ENCODE measurements at regions not wholly inside any gene's neighbourhood (a gene's known extent, or its start where the extent isn't known, plus 50 kb on each side); places are given as distances from the start of the nearest gene placed in this dataset.

GRCh38 chr20:7499201-7499600, 441.1 kb downstream of the HAO1 start (continued):
- TF ChIP-seq ATF3 (IDR thresholded peaks at IDR 0.05), result no peak

DNA sequence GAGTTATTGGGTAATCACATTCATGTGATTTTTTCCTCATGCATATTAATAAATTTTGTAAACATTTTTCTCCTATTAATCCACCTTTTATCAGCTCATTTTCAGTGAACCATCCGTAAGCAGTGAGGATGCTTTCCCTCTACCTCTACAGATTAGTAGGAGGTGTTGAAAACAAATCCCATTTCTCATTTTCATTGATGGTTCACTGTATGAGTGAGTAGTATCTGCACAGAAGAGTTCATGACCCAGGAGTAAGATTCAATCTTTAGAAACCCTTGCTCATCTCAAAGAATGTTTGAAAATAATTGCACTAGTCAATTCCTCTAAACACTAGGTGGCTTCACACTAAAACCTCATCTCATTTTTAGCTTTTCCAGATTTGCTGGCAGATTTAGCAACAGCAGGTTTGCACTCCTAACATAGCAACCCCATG, 440.0 kb downstream of the HAO1 start:
- Histone ChIP-seq H3K27ac (ENCODE audit: low read depth in 1 of 2, low read length in 2 of 2) (no peak overlapping the region), H3K4me3 (ENCODE audit: low read depth in 1 of 3, low read length in 3 of 3) (no peak overlapping the region), H3K27me3 (ENCODE audit: control insufficient read depth in 4 of 4, insufficient read depth in 4 of 4, low read length in 3 of 4) (no peaks in the 10 kb centered on the region), H3K9me3 (ENCODE audit: control insufficient read depth in 4 of 4, low read length in 3 of 4) (no peaks in the 10 kb centered on the region), H3K9ac (ENCODE audit: low read depth in 1 of 2, low read length in 2 of 2) (no peak overlapping the region), H3K4me1 (ENCODE audit: control insufficient read depth in 4 of 4, insufficient read depth in 4 of 4, low read length in 3 of 4) (peaks cover 0 to 9% (median 3%) of the 10 kb centered on the region in 4 donors), H3K36me3 (ENCODE audit: control insufficient read depth in 4 of 4, insufficient read depth in 3 of 4, low read depth in 1 of 4, low read length in 3 of 4) (no peaks in the 10 kb centered on the region)
- no peak for DNase-seq (ENCODE audit: low spot score)
- peak; percentile 63 to 66 for TF ChIP-seq RAD21 (IDR thresholded peaks at IDR 0.05)
- TF ChIP-seq, protein P1, sequence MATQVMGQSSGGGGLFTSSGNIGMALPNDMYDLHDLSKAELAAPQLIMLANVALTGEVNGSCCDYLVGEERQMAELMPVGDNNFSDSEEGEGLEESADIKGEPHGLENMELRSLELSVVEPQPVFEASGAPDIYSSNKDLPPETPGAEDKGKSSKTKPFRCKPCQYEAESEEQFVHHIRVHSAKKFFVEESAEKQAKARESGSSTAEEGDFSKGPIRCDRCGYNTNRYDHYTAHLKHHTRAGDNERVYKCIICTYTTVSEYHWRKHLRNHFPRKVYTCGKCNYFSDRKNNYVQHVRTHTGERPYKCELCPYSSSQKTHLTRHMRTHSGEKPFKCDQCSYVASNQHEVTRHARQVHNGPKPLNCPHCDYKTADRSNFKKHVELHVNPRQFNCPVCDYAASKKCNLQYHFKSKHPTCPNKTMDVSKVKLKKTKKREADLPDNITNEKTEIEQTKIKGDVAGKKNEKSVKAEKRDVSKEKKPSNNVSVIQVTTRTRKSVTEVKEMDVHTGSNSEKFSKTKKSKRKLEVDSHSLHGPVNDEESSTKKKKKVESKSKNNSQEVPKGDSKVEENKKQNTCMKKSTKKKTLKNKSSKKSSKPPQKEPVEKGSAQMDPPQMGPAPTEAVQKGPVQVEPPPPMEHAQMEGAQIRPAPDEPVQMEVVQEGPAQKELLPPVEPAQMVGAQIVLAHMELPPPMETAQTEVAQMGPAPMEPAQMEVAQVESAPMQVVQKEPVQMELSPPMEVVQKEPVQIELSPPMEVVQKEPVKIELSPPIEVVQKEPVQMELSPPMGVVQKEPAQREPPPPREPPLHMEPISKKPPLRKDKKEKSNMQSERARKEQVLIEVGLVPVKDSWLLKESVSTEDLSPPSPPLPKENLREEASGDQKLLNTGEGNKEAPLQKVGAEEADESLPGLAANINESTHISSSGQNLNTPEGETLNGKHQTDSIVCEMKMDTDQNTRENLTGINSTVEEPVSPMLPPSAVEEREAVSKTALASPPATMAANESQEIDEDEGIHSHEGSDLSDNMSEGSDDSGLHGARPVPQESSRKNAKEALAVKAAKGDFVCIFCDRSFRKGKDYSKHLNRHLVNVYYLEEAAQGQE (IDR thresholded peaks at IDR 0.05), result no peak
- TF ChIP-seq GABPA (IDR thresholded peaks at IDR 0.05 in 1 of 2, conservative IDR thresholded peaks at IDR 0.05 in 1 of 2), result no peak
- no peak for TF ChIP-seq YY1 (IDR thresholded peaks at IDR 0.05)
- TF ChIP-seq NR2F2 (IDR thresholded peaks at IDR 0.05), result no peak
- 89% methylated on average over 1 of the region's 1 CpG for WGBS

GRCh38 chr20:7503501-7503900, 436.8 kb downstream of the HAO1 start:
- Histone ChIP-seq H3K9ac (ENCODE audit: low read depth in 1 of 2, low read length in 2 of 2) (no peak overlapping the region), H3K4me1 (ENCODE audit: control insufficient read depth in 4 of 4, insufficient read depth in 4 of 4, low read length in 3 of 4) (peaks cover 0 to 9% (median 3%) of the 10 kb centered on the region in 4 donors), H3K4me3 (ENCODE audit: low read depth in 1 of 3, low read length in 3 of 3) (no peak overlapping the region), H3K27me3 (ENCODE audit: control insufficient read depth in 4 of 4, insufficient read depth in 4 of 4, low read length in 3 of 4) (no peaks in the 10 kb centered on the region), H3K9me3 (ENCODE audit: control insufficient read depth in 4 of 4, low read length in 3 of 4) (no peaks in the 10 kb centered on the region), H3K36me3 (ENCODE audit: control insufficient read depth in 4 of 4, insufficient read depth in 3 of 4, low read depth in 1 of 4, low read length in 3 of 4) (no peaks in the 10 kb centered on the region), H3K27ac (ENCODE audit: low read depth in 1 of 2, low read length in 2 of 2) (no peak overlapping the region)
- no peak for TF ChIP-seq NR2F2 (IDR thresholded peaks at IDR 0.05)
- TF ChIP-seq SP1 (IDR thresholded peaks at IDR 0.05), result peak; percentile 53
- no peak for TF ChIP-seq CTCF (IDR thresholded peaks at IDR 0.05; ENCODE audit: low read depth, low read length, missing input control)
- TF ChIP-seq JUND (IDR thresholded peaks at IDR 0.05), result peak; percentile 25 to 53
- peak; percentile 38 for TF ChIP-seq FOXA2 (IDR thresholded peaks at IDR 0.05)
- peak; percentile 58 to 83 for TF ChIP-seq RXRA (IDR thresholded peaks at IDR 0.05)
- TF ChIP-seq ATF3 (IDR thresholded peaks at IDR 0.05), result peak; percentile 90
- TF ChIP-seq YY1 (IDR thresholded peaks at IDR 0.05), result peak; percentile 73
- TF ChIP-seq HNF4A (conservative IDR thresholded peaks at IDR 0.05), result peak; percentile 47 to 78
- peak; percentile 55 for TF ChIP-seq ZBTB33 (IDR thresholded peaks at IDR 0.05)
- TF ChIP-seq RAD21 (IDR thresholded peaks at IDR 0.05), result peak; percentile 58 to 60
- peak; percentile 7 for TF ChIP-seq FOXA1 (IDR thresholded peaks at IDR 0.05)
- TF ChIP-seq TAF1 (conservative IDR thresholded peaks at IDR 0.05), result no peak
- TF ChIP-seq GABPA (IDR thresholded peaks at IDR 0.05 in 1 of 2, conservative IDR thresholded peaks at IDR 0.05 in 1 of 2), result peak in 1 of 2 donors; percentile 35
- peak; percentile 32 for TF ChIP-seq HNF4G (IDR thresholded peaks at IDR 0.05)
- TF ChIP-seq, protein P1 (IDR thresholded peaks at IDR 0.05), result peak; percentile 35
- peak in 1 of 2 donors; percentile 73 for TF ChIP-seq EGR1 (IDR thresholded peaks at IDR 0.05; ENCODE audit: low read depth in 2 of 2)
- TF ChIP-seq MAX (IDR thresholded peaks at IDR 0.05), result peak; percentile 88
- no peak for DNase-seq (ENCODE audit: low spot score)
- WGBS, result 15% methylated on average over 3 of the region's 3 CpGs

All from liver (tissue), 8 donors.